Transverse colon (tissue), 4 donors: ENCODE measurements at regions not wholly inside any gene's neighbourhood (a gene's known extent, or its start where the extent isn't known, plus 50 kb on each side); places are given as distances from the start of the nearest gene placed in this dataset.

Source experiments
- POLR2AphosphoS5 ChIP-seq, 3 donors: sonication (generic); formaldehyde crosslinking; IDR thresholded peaks; one replicate each; pipeline ENCODE4 v1.6.1; 2016; ENCODE audit warnings: antibody characterized with exemption in 3 of 3
- TF ChIP-seq, protein P1 (sequence below), 5 experiments: fragments of 200-600 bp in 3 of 5; fragments of 450-650 bp in 2 of 5; sonication (generic) in 3 of 5; IDR thresholded peaks; 1 replicate in 2 of 5; 2 replicates in 3 of 5; pipeline ENCODE4 v1.5.1; 2016 to 2017; ENCODE audit warnings: antibody characterized with exemption in 5 of 5, inconsistent platforms in 3 of 5, mild to moderate bottlenecking in 2 of 5, moderate library complexity in 1 of 5

GRCh38 chr18:67144329-67144728 lies 372.2 kb downstream of the DSEL start:
- TF ChIP-seq, protein P1, sequence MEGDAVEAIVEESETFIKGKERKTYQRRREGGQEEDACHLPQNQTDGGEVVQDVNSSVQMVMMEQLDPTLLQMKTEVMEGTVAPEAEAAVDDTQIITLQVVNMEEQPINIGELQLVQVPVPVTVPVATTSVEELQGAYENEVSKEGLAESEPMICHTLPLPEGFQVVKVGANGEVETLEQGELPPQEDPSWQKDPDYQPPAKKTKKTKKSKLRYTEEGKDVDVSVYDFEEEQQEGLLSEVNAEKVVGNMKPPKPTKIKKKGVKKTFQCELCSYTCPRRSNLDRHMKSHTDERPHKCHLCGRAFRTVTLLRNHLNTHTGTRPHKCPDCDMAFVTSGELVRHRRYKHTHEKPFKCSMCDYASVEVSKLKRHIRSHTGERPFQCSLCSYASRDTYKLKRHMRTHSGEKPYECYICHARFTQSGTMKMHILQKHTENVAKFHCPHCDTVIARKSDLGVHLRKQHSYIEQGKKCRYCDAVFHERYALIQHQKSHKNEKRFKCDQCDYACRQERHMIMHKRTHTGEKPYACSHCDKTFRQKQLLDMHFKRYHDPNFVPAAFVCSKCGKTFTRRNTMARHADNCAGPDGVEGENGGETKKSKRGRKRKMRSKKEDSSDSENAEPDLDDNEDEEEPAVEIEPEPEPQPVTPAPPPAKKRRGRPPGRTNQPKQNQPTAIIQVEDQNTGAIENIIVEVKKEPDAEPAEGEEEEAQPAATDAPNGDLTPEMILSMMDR (IDR thresholded peaks at IDR 0.05), result no peak
- TF ChIP-seq POLR2AphosphoS5 (IDR thresholded peaks at IDR 0.05), result no peak
